K562 (cell line): ENCODE measurements at regions not wholly inside any gene's neighbourhood (a gene's known extent, or its start where the extent isn't known, plus 50 kb on each side); places are given as distances from the start of the nearest gene placed in this dataset.

Experiments used
- ATAC-seq: fragments of 200-7000 bp; cut with Tn5 transposase; 3 replicates; pipeline ENCODE4 v1.9.1; 2020; ENCODE audit warnings: moderate library complexity
- BruUV-seq: library from RNA; stranded (reverse); fragments of 400-500 nt; replicated peaks from 2 replicates; lab custom pipeline; 2021; lab: Mats Ljungman, UMichigan
- CTCF ChIA-PET: fragments of 300-600 bp; formaldehyde crosslinking; extraction: SDS; loops from one replicate; lab custom pipeline; 2021; ENCODE audit warnings: low intra/inter-chr PET ratio; lab: Yijun Ruan, JAX
- POLR2A ChIA-PET: fragments of 300-600, 350-650 bp; sonication (Branson Sonifier 250); formaldehyde crosslinking; extraction: SDS; loops from one replicate; lab custom pipeline; 2021; ENCODE audit warnings: antibody characterized with exemption, inconsistent platforms; lab: Yijun Ruan, JAX
- DNase-seq, 4 experiments: peaks; one replicate each; pipeline versions ENCODE4 v3.0.0 to v3.0.0-alpha.2; 2011 to 2018; ENCODE audit warnings: low spot score in 3 of 4, mixed read lengths in 3 of 4; ENCODE audit errors: extremely low read depth in 1 of 4
- FAIRE-seq: peaks from 2 replicates; lab custom pipeline; 2011; peaks lifted over from hg19 to GRCh38; lab: Jason Lieb, UNC
- H2AFZ ChIP-seq: 2 replicates; pipeline ENCODE4 v1.6.0; 2011; ENCODE audit warnings: low read depth, low read length, control low read depth, inconsistent platforms
- H3K27ac ChIP-seq: fragments of 200-600 bp; 3 replicates; pipeline ENCODE4 v1.8.0; 2011; ENCODE audit warnings: low read depth, mild to moderate bottlenecking, control low read depth, inconsistent platforms, low read length, moderate library complexity, mixed read lengths; ENCODE audit errors: extremely low read depth
- H3K27me3 ChIP-seq, 2 experiments: fragments of 300-600 bp in 1 of 2; 2 replicates in 1 of 2; 3 replicates in 1 of 2; pipeline versions ENCODE4 v1.6.0 to v1.8.0; 2011; ENCODE audit warnings: inconsistent platforms in 2 of 2, low read length in 2 of 2, mild to moderate bottlenecking in 1 of 2, mixed read lengths in 1 of 2, moderate library complexity in 1 of 2; ENCODE audit not compliant: control insufficient read depth in 2 of 2, insufficient read depth in 2 of 2
- H3K36me3 ChIP-seq: fragments of 300-600 bp; 3 replicates; pipeline ENCODE4 v1.8.0; 2011; ENCODE audit warnings: mild to moderate bottlenecking, low read length, inconsistent platforms; ENCODE audit not compliant: control insufficient read depth, insufficient read depth
- H3K4me1 ChIP-seq, 2 experiments: fragments of 200-600 bp in 1 of 2; replicated peaks in 1 of 2; 2 replicates in 1 of 2; 3 replicates in 1 of 2; pipeline versions ENCODE4 v1.5.1 to v1.8.0; 2011; ENCODE audit warnings: inconsistent platforms in 2 of 2, low read length in 2 of 2, mild to moderate bottlenecking in 1 of 2, mixed read lengths in 1 of 2, moderate library complexity in 1 of 2; ENCODE audit not compliant: control insufficient read depth in 2 of 2, insufficient read depth in 2 of 2
- H3K4me2 ChIP-seq: 2 replicates; pipeline ENCODE4 v1.6.1; 2011; ENCODE audit warnings: low read length, control low read depth, inconsistent platforms, mixed read lengths; ENCODE audit not compliant: insufficient read depth
- H3K4me3 ChIP-seq: fragments of 200-600 bp; sonication (generic), shearing (Covaris generic); 2 replicates; pipeline ENCODE4 v1.5.1; 2016; ENCODE audit warnings: control low read depth, inconsistent platforms
- H3K79me2 ChIP-seq: fragments of 200-600 bp; 3 replicates; pipeline ENCODE4 v1.8.0; 2011; ENCODE audit warnings: low read length, inconsistent platforms; ENCODE audit not compliant: control insufficient read depth, insufficient read depth
- H3K9ac ChIP-seq, 2 experiments: 2 replicates each; pipeline versions ENCODE4 v1.6.0 to v1.6.1; 2011; ENCODE audit warnings: low read depth in 2 of 2, low read length in 2 of 2, control low read depth in 1 of 2, inconsistent platforms in 1 of 2, mild to moderate bottlenecking in 1 of 2, mixed read lengths in 1 of 2; ENCODE audit not compliant: insufficient read depth in 1 of 2
- H3K9me1 ChIP-seq: one replicate; pipeline ENCODE4 v1.6.0; 2011; ENCODE audit warnings: inconsistent platforms, mild to moderate bottlenecking, low read length, moderate library complexity; ENCODE audit not compliant: control insufficient read depth, insufficient read depth
- H3K9me3 ChIP-seq: replicated peaks from 2 replicates; pipeline ENCODE4 v1.5.1; 2011; ENCODE audit warnings: low read depth, low read length, inconsistent platforms; ENCODE audit not compliant: control insufficient read depth, insufficient read depth
- H4K20me1 ChIP-seq: replicated peaks from 2 replicates; pipeline ENCODE4 v1.6.1; 2011; ENCODE audit warnings: low read length, inconsistent platforms, mixed read lengths; ENCODE audit not compliant: control insufficient read depth, insufficient read depth
- BRD9 ChIP-seq: fragments of 450-650 bp; IDR thresholded peaks from 2 replicates; pipeline ENCODE4 v1.6.1; 2018; ENCODE audit warnings: low read depth; ENCODE audit not compliant: partially characterized antibody
- IRF2 ChIP-seq: sonication (generic); formaldehyde crosslinking; IDR thresholded peaks from 2 replicates; pipeline ENCODE4 v1.8.1; 2022; ENCODE audit warnings: mild to moderate bottlenecking, missing genetic modification reagents
- NBN ChIP-seq: fragments of 450-650 bp; IDR thresholded peaks from 2 replicates; pipeline ENCODE4 v1.6.1; 2016; ENCODE audit warnings: low read depth, mild to moderate bottlenecking
- NCOA2 ChIP-seq, 2 experiments: fragments of 450-650 bp; IDR thresholded peaks; 2 replicates each; pipeline ENCODE4 v1.6.1; 2018; ENCODE audit warnings: mild to moderate bottlenecking in 2 of 2, moderate library complexity in 1 of 2; ENCODE audit not compliant: partially characterized antibody in 2 of 2
- PCBP1 ChIP-seq: fragments of 200-400 bp; formaldehyde crosslinking; IDR thresholded peaks from 2 replicates; pipeline ENCODE4 v1.6.1; 2018; ENCODE audit warnings: mild to moderate bottlenecking, low read depth, low read length; ENCODE audit not compliant: poor library complexity, severe bottlenecking
- POLR2H ChIP-seq: IDR thresholded peaks from 2 replicates; pipeline ENCODE4 v1.6.1; 2016; ENCODE audit warnings: missing genetic modification characterization, low read depth, mild to moderate bottlenecking, control low read depth, missing compliant biosample characterization, moderate library complexity
- SAP30 ChIP-seq: fragments of 200-600 bp; sonication (generic); IDR thresholded peaks from 2 replicates; pipeline ENCODE4 v1.6.1; 2012; ENCODE audit warnings: borderline replicate concordance, low read depth, mild to moderate bottlenecking, moderate library complexity, low read length, control low read depth, inconsistent platforms; ENCODE audit not compliant: insufficient read depth, poor library complexity, severe bottlenecking
- TEAD1 ChIP-seq, 2 experiments: fragments of 450-650 bp in 1 of 2; sonication (generic) in 1 of 2; formaldehyde crosslinking; IDR thresholded peaks; 2 replicates each; pipeline versions ENCODE4 v1.4.0 to v1.8.0; 2020 to 2022; ENCODE audit warnings: mild to moderate bottlenecking in 2 of 2, missing genetic modification reagents in 1 of 2
- U2AF1 ChIP-seq: fragments of 200-400 bp; formaldehyde crosslinking; optimal IDR thresholded peaks from 2 replicates; pipeline ENCODE3; 2017; ENCODE audit warnings: mild to moderate bottlenecking, low read depth, low read length, moderate library complexity
- YY1 ChIP-seq, 3 experiments: IDR thresholded peaks; 2 replicates each; pipeline ENCODE4 v1.6.1; 2011; ENCODE audit warnings: low read length in 2 of 3, mild to moderate bottlenecking in 2 of 3, moderate library complexity in 2 of 3, borderline replicate concordance in 1 of 3, control low read depth in 1 of 3, low read depth in 1 of 3; ENCODE audit not compliant: insufficient read depth in 3 of 3, insufficient replicate concordance in 2 of 3, control insufficient read depth in 1 of 3, insufficient read length in 1 of 3; ENCODE audit errors: extremely low read depth in 1 of 3
- ZNF551 ChIP-seq: fragments of 250-450 bp; sonication (Bioruptor Pico); IDR thresholded peaks from 2 replicates; pipeline ENCODE4 v1.5.0; 2021; ENCODE audit warnings: mild to moderate bottlenecking, moderate library complexity
- ZNF586 ChIP-seq: fragments of 450-650 bp; formaldehyde crosslinking; conservative IDR thresholded peaks from 2 replicates; pipeline ENCODE4 v1.4.0; 2020; ENCODE audit warnings: mild to moderate bottlenecking, moderate library complexity
- ZNF696 ChIP-seq: fragments of 250-450 bp; sonication (Bioruptor Pico); conservative IDR thresholded peaks from 2 replicates; pipeline ENCODE4 v1.4.0; 2020; ENCODE audit warnings: mild to moderate bottlenecking, moderate library complexity
- WGBS: fragments of 100-300 bp; shearing (Covaris generic); methylation state at CpG from one replicate; pipeline ENCODE4 v1.1.6; 2016; ENCODE audit warnings: low coverage, mixed read lengths; ENCODE audit not compliant: insufficient coverage; ENCODE audit errors: missing lambda C conversion rate; 5-methylcytosine and 5-hydroxymethylcytosine counted together
- in situ Hi-C: fragments of 300-500 bp; cut with MboI; formaldehyde crosslinking; loops from 4 replicates; pipeline ENCODE4 v1.15.0; 2018; ENCODE audit warnings: inconsistent platforms, mixed read lengths
- intact Hi-C: fragments of 100-400 bp; cut with micrococcal nuclease; formaldehyde crosslinking; loops from 2 replicates; pipeline ENCODE4 v1.14.2; 2022
- TF ChIP-seq, protein P1 (sequence below): fragments of 250-450 bp; sonication (Bioruptor Pico); IDR thresholded peaks from 2 replicates; pipeline ENCODE4 v1.4.0; 2020; ENCODE audit warnings: borderline replicate concordance
- TF ChIP-seq, protein P2 (sequence below): fragments of 250-450 bp; sonication (Bioruptor Pico); IDR thresholded peaks from 2 replicates; pipeline ENCODE4 v1.8.0; 2022; ENCODE audit warnings: inconsistent platforms

DNA sequence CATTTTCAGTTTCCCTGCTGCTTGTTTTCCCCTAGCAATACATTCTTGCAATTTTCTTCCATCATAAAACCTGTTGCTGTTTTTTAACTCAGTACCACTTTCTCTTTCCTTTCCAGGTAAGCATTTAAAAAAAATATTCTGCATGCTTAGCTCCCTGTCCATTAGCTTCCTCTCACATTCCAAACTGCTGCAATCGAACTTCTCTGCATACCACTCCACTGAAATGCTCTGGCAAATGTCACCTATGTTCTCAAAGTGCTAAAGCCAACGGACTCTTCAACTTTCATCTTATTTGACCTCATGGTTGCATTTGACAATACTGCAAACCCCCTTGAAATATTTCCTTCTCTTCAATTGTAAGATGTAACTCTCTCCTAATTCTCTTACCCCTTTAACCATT, 192.7 kb downstream of the ANAPC10 start (continued):
- no peak for TF ChIP-seq POLR2H (tag)
- TF ChIP-seq IRF2 (CRISPR knock-in tag): no peak
- TF ChIP-seq YY1 (IDR thresholded peaks at IDR 0.05; ENCODE audit: borderline replicate concordance in 1 of 3, control insufficient read depth in 1 of 3, extremely low read depth in 1 of 3, insufficient read depth in 3 of 3, insufficient read length in 1 of 3, insufficient replicate concordance in 2 of 3, low read depth in 1 of 3, low read length in 2 of 3): no peak
- TF ChIP-seq SAP30: no peak
- TF ChIP-seq BRD9: no peak

DNA sequence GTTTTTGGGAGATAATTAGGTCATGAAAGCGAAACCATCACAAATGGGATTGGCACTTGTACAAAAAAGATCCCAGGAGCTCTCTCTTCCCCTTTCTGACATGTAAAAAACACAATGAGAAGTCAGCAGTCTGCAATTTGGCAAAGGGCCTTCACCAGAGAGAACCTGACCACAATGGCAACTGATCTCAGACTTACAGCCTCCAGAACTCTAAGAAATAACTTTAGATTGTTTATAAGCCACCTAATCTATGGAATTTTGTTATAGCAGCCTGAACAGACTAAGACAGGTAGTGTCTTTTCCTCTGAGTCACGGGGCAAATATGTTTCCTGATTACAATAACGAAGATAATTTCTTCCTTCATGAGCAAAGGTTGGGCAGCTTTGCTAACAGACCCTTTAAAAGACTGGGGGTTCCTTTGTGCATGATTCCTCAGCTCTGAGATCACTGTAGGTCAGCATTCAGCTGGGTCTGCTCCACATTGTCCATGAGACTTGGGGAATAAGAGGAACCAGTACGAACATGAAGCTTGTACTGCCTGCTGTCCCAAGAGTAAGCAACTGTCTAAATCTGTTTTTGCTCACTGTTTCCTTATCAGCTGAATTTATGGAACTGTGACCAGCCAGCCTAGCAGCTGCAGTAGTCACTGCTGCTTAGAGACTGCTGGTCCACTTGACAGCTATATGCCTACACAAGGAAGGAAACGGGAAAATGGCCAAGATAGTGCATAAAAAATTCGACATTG, 191.6 kb downstream of the ANAPC10 start:
- FAIRE-seq (no peak), ATAC-seq (no peak), DNase-seq (no peak)
- Histone ChIP-seq H3K36me3 (no peaks in the 10 kb centered on the region), H3K4me2 (no peak overlapping the region), H3K9ac (no peak overlapping the region), H3K27ac (no peak overlapping the region), H4K20me1 (no peaks in the 10 kb centered on the region), H2AFZ (no peak overlapping the region), H3K9me1 (no peaks in the 10 kb centered on the region), H3K4me1 (no peaks in the 10 kb centered on the region), H3K9me3 (no peaks in the 10 kb centered on the region), H3K4me3 (no peak overlapping the region), H3K27me3 (no peaks in the 10 kb centered on the region; a peak in 1 of 5 replicates), H3K79me2 (no peaks in the 10 kb centered on the region)
- intact Hi-C loops: no loop called here
- TF ChIP-seq NBN: no peak
- TF ChIP-seq, protein P1, sequence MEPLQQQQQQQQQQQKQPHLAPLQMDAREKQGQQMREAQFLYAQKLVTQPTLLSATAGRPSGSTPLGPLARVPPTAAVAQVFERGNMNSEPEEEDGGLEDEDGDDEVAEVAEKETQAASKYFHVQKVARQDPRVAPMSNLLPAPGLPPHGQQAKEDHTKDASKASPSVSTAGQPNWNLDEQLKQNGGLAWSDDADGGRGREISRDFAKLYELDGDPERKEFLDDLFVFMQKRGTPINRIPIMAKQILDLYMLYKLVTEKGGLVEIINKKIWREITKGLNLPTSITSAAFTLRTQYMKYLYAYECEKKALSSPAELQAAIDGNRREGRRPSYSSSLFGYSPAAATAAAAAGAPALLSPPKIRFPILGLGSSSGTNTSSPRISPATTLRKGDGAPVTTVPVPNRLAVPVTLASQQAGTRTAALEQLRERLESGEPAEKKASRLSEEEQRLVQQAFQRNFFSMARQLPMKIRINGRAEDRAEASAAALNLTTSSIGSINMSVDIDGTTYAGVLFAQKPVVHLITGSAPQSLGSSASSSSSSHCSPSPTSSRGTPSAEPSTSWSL: no peak
- no peak for TF ChIP-seq ZNF696
- no peak for TF ChIP-seq NCOA2 (IDR thresholded peaks at IDR 0.05; ENCODE audit: partially characterized antibody in 2 of 2)
- no peak for TF ChIP-seq ZNF551
- no peak for TF ChIP-seq U2AF1
- TF ChIP-seq TEAD1 (CRISPR knock-in tag; IDR thresholded peaks at IDR 0.05): no peak
- TF ChIP-seq, protein P2, sequence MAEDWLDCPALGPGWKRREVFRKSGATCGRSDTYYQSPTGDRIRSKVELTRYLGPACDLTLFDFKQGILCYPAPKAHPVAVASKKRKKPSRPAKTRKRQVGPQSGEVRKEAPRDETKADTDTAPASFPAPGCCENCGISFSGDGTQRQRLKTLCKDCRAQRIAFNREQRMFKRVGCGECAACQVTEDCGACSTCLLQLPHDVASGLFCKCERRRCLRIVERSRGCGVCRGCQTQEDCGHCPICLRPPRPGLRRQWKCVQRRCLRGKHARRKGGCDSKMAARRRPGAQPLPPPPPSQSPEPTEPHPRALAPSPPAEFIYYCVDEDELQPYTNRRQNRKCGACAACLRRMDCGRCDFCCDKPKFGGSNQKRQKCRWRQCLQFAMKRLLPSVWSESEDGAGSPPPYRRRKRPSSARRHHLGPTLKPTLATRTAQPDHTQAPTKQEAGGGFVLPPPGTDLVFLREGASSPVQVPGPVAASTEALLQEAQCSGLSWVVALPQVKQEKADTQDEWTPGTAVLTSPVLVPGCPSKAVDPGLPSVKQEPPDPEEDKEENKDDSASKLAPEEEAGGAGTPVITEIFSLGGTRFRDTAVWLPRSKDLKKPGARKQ (CRISPR knock-in tag): no peak
- no peak for TF ChIP-seq PCBP1
- no peak for TF ChIP-seq ZNF586 (CRISPR knock-in tag)
- in situ Hi-C loops: no loop called here
- WGBS: 0% methylated on average over 6 of the region's 6 CpGs
- CTCF ChIA-PET: no interaction called here
- POLR2A ChIA-PET: interaction anchor here (0.6 kb wide), 1 partner anchor 334 kb away, joined by 3 read pairs; no protein-coding TSS in a partner anchor
- no TSS peak for BruUV-seq
